ENCODE measurements at regions not wholly inside any gene's neighbourhood (a gene's known extent, or its start where the extent isn't known, plus 50 kb on each side); places are given as distances from the start of the nearest gene placed in this dataset.

- Histone ChIP-seq H3K9ac (ENCODE audit: low read length in 2 of 2) (no peak overlapping the region), H3K27ac (ENCODE audit: low read length) (no peak overlapping the region), H3K4me1 (ENCODE audit: control insufficient read depth, insufficient read depth, low read length) (no peaks in the 10 kb centered on the region), H3K4me3 (ENCODE audit: low read length in 2 of 2) (no peak overlapping the region), H3K27me3 (ENCODE audit: control insufficient read depth in 1 of 2, insufficient read depth in 2 of 2, low read length in 2 of 2) (no peaks in the 10 kb centered on the region), H3K36me3 (ENCODE audit: control insufficient read depth in 2 of 2, insufficient read depth in 2 of 2, low read length in 2 of 2) (no peaks in the 10 kb centered on the region), H3K9me3 (ENCODE audit: control insufficient read depth in 2 of 2, low read length in 2 of 2) (no peaks in the 10 kb centered on the region)
Measured at GRCh38 chr4:19636451-19636850, 615.3 kb upstream of the SLIT2 start.

DNA sequence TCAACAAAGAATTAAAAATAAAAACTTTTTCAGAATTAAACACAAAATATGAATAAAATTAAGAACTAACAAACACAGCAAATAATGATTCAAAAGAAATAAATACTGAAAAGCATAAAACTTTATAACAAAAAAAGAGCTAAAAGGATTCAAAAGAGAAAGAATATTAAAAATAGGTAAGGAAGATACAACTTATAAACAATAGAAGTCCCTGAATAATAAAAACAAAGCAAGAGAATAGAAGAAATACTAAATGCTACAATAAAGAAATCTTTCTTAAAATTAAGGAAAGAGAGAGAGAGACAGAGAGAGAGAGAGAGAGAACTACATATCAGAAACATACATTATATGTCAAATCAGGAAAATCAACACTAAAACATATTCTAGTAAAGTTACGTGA lies 619.9 kb upstream of the SLIT2 start:
- H3K4me1 ChIP-seq (ENCODE audit: control insufficient read depth, insufficient read depth, low read length) = no peaks in the 10 kb centered on the region
- H3K9ac ChIP-seq (ENCODE audit: low read length in 2 of 2) = no peak overlapping the region
- no peaks in the 10 kb centered on the region for H3K9me3 ChIP-seq (ENCODE audit: control insufficient read depth in 2 of 2, low read length in 2 of 2)
- H3K27me3 ChIP-seq (ENCODE audit: control insufficient read depth in 1 of 2, insufficient read depth in 2 of 2, low read length in 2 of 2) = no peaks in the 10 kb centered on the region
- H3K27ac ChIP-seq (ENCODE audit: low read length) = no peak overlapping the region
- no peak overlapping the region for H3K4me3 ChIP-seq (ENCODE audit: low read length in 2 of 2)
- H3K36me3 ChIP-seq (ENCODE audit: control insufficient read depth in 2 of 2, insufficient read depth in 2 of 2, low read length in 2 of 2) = no peaks in the 10 kb centered on the region

- Histone ChIP-seq H3K9me3 (ENCODE audit: control insufficient read depth in 2 of 2, low read length in 2 of 2) (no peaks in the 10 kb centered on the region), H3K4me3 (ENCODE audit: low read length in 2 of 2) (no peak overlapping the region), H3K36me3 (ENCODE audit: control insufficient read depth in 2 of 2, insufficient read depth in 2 of 2, low read length in 2 of 2) (no peaks in the 10 kb centered on the region), H3K9ac (ENCODE audit: low read length in 2 of 2) (no peak overlapping the region), H3K27ac (ENCODE audit: low read length) (no peak overlapping the region), H3K4me1 (ENCODE audit: control insufficient read depth, insufficient read depth, low read length) (no peaks in the 10 kb centered on the region), H3K27me3 (ENCODE audit: control insufficient read depth in 1 of 2, insufficient read depth in 2 of 2, low read length in 2 of 2) (no peaks in the 10 kb centered on the region)
Measured at GRCh38 chr4:19623866-19624265, 627.8 kb upstream of the SLIT2 start.

DNA sequence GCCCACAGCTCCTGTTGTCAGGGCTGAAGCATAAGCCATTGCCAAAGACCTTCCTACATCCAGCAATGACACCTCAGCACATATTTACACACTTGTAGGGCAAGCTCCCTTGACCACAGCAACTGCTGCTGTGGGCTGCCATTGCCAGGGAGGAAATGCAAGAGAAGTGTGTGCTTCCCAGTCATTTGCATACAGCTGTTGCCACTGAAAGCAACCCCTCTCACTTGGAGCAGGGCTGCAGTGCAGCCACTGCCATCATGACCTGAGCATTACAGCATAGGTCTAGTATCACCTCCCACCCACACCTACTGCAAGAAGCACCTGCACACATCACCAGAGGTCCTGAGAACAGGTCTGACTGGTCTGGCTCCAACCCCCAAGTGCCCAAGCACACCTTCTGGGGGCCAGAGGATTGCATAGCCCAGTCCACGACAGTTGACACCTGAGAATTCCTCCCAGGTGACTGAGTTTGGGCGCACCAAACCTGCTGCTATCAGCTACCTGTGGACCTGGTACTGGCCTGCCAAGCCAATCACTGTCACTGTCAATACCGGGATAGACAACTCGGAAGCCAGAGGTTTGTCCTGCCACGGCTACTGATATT lies 636.5 kb upstream of the SLIT2 start:
- Histone ChIP-seq H3K36me3 (ENCODE audit: control insufficient read depth in 2 of 2, insufficient read depth in 2 of 2, low read length in 2 of 2) (no peaks in the 10 kb centered on the region), H3K4me3 (ENCODE audit: low read length in 2 of 2) (no peak overlapping the region), H3K9ac (ENCODE audit: low read length in 2 of 2) (no peak overlapping the region), H3K4me1 (ENCODE audit: control insufficient read depth, insufficient read depth, low read length) (no peaks in the 10 kb centered on the region), H3K27me3 (ENCODE audit: control insufficient read depth in 1 of 2, insufficient read depth in 2 of 2, low read length in 2 of 2) (no peaks in the 10 kb centered on the region), H3K27ac (ENCODE audit: low read length) (no peak overlapping the region), H3K9me3 (ENCODE audit: control insufficient read depth in 2 of 2, low read length in 2 of 2) (peaks cover 4 to 12% of the 10 kb centered on the region in 2 donors)

GRCh38 chr4:19614171-19614570 lies 637.5 kb upstream of the SLIT2 start:
- Histone ChIP-seq H3K27ac (ENCODE audit: low read length) (no peak overlapping the region), H3K9me3 (ENCODE audit: control insufficient read depth in 2 of 2, low read length in 2 of 2) (peaks cover 4 to 12% of the 10 kb centered on the region in 2 donors), H3K9ac (ENCODE audit: low read length in 2 of 2) (no peak overlapping the region), H3K4me3 (ENCODE audit: low read length in 2 of 2) (no peak overlapping the region), H3K36me3 (ENCODE audit: control insufficient read depth in 2 of 2, insufficient read depth in 2 of 2, low read length in 2 of 2) (no peaks in the 10 kb centered on the region), H3K4me1 (ENCODE audit: control insufficient read depth, insufficient read depth, low read length) (no peaks in the 10 kb centered on the region), H3K27me3 (ENCODE audit: control insufficient read depth in 1 of 2, insufficient read depth in 2 of 2, low read length in 2 of 2) (no peaks in the 10 kb centered on the region)

DNA sequence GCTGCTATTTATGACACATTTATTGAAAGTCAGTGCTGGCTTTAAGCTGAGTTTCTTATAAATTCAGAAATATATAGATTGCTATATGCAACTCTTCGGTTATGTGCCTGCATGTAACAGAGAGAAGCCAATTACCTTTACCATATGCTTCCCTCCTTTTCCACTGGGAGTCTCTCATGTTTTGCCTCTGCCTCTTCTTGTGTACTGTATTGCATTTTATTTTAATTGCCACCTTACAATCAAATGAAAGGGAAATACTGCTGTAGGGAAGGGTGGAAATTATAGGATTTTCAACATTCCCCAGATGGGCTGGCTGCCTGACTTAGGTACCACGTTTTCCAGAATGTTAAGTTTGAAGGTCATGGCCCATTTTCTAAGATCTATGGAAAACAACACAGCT lies 655.4 kb upstream of the SLIT2 start:
- H3K27ac ChIP-seq (ENCODE audit: low read length) = no peak overlapping the region
- no peaks in the 10 kb centered on the region for H3K27me3 ChIP-seq (ENCODE audit: control insufficient read depth in 1 of 2, insufficient read depth in 2 of 2, low read length in 2 of 2)
- no peak overlapping the region for H3K4me3 ChIP-seq (ENCODE audit: low read length in 2 of 2)
- no peaks in the 10 kb centered on the region for H3K9me3 ChIP-seq (ENCODE audit: control insufficient read depth in 2 of 2, low read length in 2 of 2)
- no peak overlapping the region for H3K9ac ChIP-seq (ENCODE audit: low read length in 2 of 2)
- no peaks in the 10 kb centered on the region for H3K4me1 ChIP-seq (ENCODE audit: control insufficient read depth, insufficient read depth, low read length)
- no peaks in the 10 kb centered on the region for H3K36me3 ChIP-seq (ENCODE audit: control insufficient read depth in 2 of 2, insufficient read depth in 2 of 2, low read length in 2 of 2)

DNA sequence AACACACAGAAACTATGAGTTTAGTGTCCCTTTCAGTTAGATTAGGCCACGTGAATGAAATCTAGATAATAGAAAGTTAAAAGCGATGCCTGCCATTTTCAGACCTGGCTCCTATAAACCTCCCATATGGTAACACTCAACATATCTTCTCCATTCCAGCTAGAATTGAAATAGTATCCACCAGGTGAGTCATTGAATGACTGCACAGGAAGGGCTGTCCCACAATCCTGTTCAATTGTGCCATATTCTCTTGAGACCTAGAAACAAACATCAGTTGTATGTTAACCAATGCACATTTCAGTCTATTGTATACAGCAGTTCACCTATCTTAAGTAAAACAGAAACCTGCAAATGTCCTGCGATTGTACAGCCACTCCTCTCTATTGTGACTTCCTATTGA lies 659.3 kb upstream of the SLIT2 start:
- Histone ChIP-seq H3K4me1 (ENCODE audit: control insufficient read depth, insufficient read depth, low read length) (no peaks in the 10 kb centered on the region), H3K27me3 (ENCODE audit: control insufficient read depth in 1 of 2, insufficient read depth in 2 of 2, low read length in 2 of 2) (no peaks in the 10 kb centered on the region), H3K9ac (ENCODE audit: low read length in 2 of 2) (no peak overlapping the region), H3K36me3 (ENCODE audit: control insufficient read depth in 2 of 2, insufficient read depth in 2 of 2, low read length in 2 of 2) (no peaks in the 10 kb centered on the region), H3K27ac (ENCODE audit: low read length) (no peak overlapping the region), H3K9me3 (ENCODE audit: control insufficient read depth in 2 of 2, low read length in 2 of 2) (no peaks in the 10 kb centered on the region), H3K4me3 (ENCODE audit: low read length in 2 of 2) (no peak overlapping the region)

- Histone ChIP-seq H3K27me3 (ENCODE audit: control insufficient read depth in 1 of 2, insufficient read depth in 2 of 2, low read length in 2 of 2) (no peaks in the 10 kb centered on the region), H3K27ac (ENCODE audit: low read length) (no peak overlapping the region), H3K36me3 (ENCODE audit: control insufficient read depth in 2 of 2, insufficient read depth in 2 of 2, low read length in 2 of 2) (no peaks in the 10 kb centered on the region), H3K9ac (ENCODE audit: low read length in 2 of 2) (no peak overlapping the region), H3K4me1 (ENCODE audit: control insufficient read depth, insufficient read depth, low read length) (no peaks in the 10 kb centered on the region), H3K4me3 (ENCODE audit: low read length in 2 of 2) (no peak overlapping the region), H3K9me3 (ENCODE audit: control insufficient read depth in 2 of 2, low read length in 2 of 2) (no peaks in the 10 kb centered on the region)
Measured at GRCh38 chr4:19583827-19584569, 667.7 kb upstream of the SLIT2 start.

DNA sequence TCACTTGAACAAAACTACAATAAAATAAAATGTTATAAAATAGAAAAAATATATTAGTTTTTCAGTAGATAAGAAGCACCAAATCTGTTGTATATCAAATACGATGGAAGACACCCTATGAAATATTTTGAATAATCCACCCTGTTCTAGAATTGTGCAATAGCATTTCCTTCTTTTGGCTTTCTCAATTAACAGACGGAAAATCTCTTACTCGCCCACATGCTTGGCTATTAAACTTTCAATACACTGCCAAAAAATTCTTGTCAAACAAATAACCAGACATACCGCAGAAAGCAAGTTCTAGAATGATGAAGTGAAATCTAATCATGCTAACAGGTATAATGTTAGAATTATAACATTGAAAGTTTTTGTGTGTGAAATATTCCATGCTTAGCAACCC lies 671.6 kb upstream of the SLIT2 start:
- no peak overlapping the region for H3K27ac ChIP-seq (ENCODE audit: low read length)
- H3K4me1 ChIP-seq (ENCODE audit: control insufficient read depth, insufficient read depth, low read length) = no peaks in the 10 kb centered on the region
- H3K9me3 ChIP-seq (ENCODE audit: control insufficient read depth in 2 of 2, low read length in 2 of 2) = no peaks in the 10 kb centered on the region
- no peaks in the 10 kb centered on the region for H3K36me3 ChIP-seq (ENCODE audit: control insufficient read depth in 2 of 2, insufficient read depth in 2 of 2, low read length in 2 of 2)
- H3K4me3 ChIP-seq (ENCODE audit: low read length in 2 of 2) = no peak overlapping the region
- H3K9ac ChIP-seq (ENCODE audit: low read length in 2 of 2) = no peak overlapping the region
- H3K27me3 ChIP-seq (ENCODE audit: control insufficient read depth in 1 of 2, insufficient read depth in 2 of 2, low read length in 2 of 2) = no peaks in the 10 kb centered on the region

GRCh38 chr4:19579608-19580007 lies 672.1 kb upstream of the SLIT2 start:
- no peak overlapping the region for H3K4me3 ChIP-seq (ENCODE audit: low read length in 2 of 2)
- no peaks in the 10 kb centered on the region for H3K9me3 ChIP-seq (ENCODE audit: control insufficient read depth in 2 of 2, low read length in 2 of 2)
- no peak overlapping the region for H3K9ac ChIP-seq (ENCODE audit: low read length in 2 of 2)
- no peaks in the 10 kb centered on the region for H3K27me3 ChIP-seq (ENCODE audit: control insufficient read depth in 1 of 2, insufficient read depth in 2 of 2, low read length in 2 of 2)
- H3K36me3 ChIP-seq (ENCODE audit: control insufficient read depth in 2 of 2, insufficient read depth in 2 of 2, low read length in 2 of 2) = no peaks in the 10 kb centered on the region
- no peak overlapping the region for H3K27ac ChIP-seq (ENCODE audit: low read length)
- no peaks in the 10 kb centered on the region for H3K4me1 ChIP-seq (ENCODE audit: control insufficient read depth, insufficient read depth, low read length)

DNA sequence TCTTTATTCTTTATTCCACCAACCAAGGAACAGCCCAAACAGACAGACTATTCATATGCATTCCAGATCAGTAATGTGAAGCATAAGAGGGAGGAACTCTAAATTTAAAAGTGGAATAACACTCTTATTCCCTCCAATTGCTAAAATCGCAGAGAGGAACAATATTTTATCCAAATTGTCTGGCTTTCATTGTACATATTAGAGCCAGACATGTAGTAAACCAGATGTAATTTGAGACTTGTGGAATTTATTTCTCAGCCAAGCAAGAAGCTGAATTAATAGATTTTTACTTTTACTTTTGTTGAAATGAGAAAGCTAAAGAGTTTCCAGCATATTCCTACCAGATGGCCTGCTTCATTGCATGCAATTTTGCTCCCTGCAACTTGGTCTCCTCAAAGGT lies 674.6 kb upstream of the SLIT2 start:
- H3K4me3 ChIP-seq (ENCODE audit: low read length in 2 of 2) = no peak overlapping the region
- H3K4me1 ChIP-seq (ENCODE audit: control insufficient read depth, insufficient read depth, low read length) = no peaks in the 10 kb centered on the region
- H3K9ac ChIP-seq (ENCODE audit: low read length in 2 of 2) = no peak overlapping the region
- no peak overlapping the region for H3K27ac ChIP-seq (ENCODE audit: low read length)
- no peaks in the 10 kb centered on the region for H3K36me3 ChIP-seq (ENCODE audit: control insufficient read depth in 2 of 2, insufficient read depth in 2 of 2, low read length in 2 of 2)
- no peaks in the 10 kb centered on the region for H3K27me3 ChIP-seq (ENCODE audit: control insufficient read depth in 1 of 2, insufficient read depth in 2 of 2, low read length in 2 of 2)
- no peaks in the 10 kb centered on the region for H3K9me3 ChIP-seq (ENCODE audit: control insufficient read depth in 2 of 2, low read length in 2 of 2)
